ENCODE measurements at regions not wholly inside any gene's neighbourhood (a gene's known extent, or its start where the extent isn't known, plus 50 kb on each side); places are given as distances from the start of the nearest gene placed in this dataset.
"Not testable (repeated sequence)": the region's sequence is repeated elsewhere in the genome, so short reads cannot be mapped to it uniquely, and the experiment has no call there.

DNA sequence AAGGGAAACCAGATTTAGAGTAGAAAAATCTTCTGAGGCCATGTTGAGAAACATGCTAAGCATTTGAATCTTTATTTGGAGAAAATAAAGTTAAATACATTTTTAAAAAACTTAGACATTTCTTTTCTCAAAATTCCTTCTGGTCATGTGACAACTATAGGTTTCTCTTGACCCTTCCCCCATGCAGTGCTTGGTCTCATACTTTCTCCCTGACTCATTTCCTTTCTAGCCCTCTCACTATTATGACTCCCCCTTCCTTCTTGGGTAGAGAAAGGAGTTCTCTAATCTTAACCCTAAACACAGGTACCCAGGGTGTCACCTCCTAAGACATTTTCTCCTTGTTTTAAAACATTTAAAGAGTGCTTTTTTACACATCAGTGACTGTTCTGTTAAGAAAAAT is 179.5 kb upstream of the TMEM106B start:
- TF ChIP-seq, protein P1, sequence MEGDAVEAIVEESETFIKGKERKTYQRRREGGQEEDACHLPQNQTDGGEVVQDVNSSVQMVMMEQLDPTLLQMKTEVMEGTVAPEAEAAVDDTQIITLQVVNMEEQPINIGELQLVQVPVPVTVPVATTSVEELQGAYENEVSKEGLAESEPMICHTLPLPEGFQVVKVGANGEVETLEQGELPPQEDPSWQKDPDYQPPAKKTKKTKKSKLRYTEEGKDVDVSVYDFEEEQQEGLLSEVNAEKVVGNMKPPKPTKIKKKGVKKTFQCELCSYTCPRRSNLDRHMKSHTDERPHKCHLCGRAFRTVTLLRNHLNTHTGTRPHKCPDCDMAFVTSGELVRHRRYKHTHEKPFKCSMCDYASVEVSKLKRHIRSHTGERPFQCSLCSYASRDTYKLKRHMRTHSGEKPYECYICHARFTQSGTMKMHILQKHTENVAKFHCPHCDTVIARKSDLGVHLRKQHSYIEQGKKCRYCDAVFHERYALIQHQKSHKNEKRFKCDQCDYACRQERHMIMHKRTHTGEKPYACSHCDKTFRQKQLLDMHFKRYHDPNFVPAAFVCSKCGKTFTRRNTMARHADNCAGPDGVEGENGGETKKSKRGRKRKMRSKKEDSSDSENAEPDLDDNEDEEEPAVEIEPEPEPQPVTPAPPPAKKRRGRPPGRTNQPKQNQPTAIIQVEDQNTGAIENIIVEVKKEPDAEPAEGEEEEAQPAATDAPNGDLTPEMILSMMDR (IDR thresholded peaks at IDR 0.05; ENCODE audit: insufficient read depth, low read length) = no peak
- peak; percentile 28 for DNase-seq (ENCODE audit: low read depth)
- no peak overlapping the region for H3K4me3 ChIP-seq (ENCODE audit: low read depth, low read length)

DNA sequence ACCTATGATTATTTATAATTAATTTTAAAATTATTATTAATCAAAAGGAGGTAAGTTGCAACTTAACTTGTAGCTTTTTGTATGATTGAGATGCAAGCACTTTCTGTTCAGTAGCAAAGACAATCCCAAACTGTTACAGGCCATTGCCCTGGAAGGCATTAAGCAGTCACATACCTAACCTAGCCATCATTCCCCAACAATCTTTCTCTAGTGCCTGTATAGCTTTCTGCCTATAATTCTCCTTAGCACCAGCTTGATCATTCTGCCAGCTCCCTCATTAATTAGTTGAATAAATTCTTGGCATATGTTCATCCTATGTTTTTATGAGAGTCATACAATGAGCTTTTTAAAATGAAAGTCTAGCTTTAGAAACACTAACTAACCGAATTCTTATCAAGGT is 178.9 kb upstream of the TMEM106B start:
- DNase-seq (ENCODE audit: low read depth) = no peak
- H3K4me3 ChIP-seq (ENCODE audit: low read depth, low read length) = no peak overlapping the region
- TF ChIP-seq, protein P1 (IDR thresholded peaks at IDR 0.05; ENCODE audit: insufficient read depth, low read length) = no peak

DNA sequence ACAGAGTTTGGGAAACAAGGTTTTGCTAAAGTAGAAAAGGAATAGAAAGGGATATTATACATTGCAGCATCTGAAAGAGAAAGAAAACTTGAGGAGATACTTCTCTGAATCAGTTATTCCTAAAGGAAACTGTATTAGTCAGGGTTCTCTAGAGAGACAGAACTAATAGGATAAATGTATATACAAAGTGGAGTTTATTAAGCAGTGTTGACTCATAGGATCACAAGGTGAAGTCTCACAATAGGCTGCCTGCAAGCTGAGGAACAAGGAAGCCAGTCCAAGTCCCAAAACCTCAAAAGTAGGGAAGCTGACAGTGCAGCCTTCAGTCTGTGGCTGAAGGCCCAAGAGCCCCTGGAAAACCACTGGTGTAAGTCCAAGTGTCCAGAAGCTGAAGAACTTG is 167.6 kb upstream of the TMEM106B start:
- DNase-seq (ENCODE audit: low read depth) = peak; percentile 64
- H3K4me3 ChIP-seq (ENCODE audit: low read depth, low read length) = not testable (repeated sequence)

DNA sequence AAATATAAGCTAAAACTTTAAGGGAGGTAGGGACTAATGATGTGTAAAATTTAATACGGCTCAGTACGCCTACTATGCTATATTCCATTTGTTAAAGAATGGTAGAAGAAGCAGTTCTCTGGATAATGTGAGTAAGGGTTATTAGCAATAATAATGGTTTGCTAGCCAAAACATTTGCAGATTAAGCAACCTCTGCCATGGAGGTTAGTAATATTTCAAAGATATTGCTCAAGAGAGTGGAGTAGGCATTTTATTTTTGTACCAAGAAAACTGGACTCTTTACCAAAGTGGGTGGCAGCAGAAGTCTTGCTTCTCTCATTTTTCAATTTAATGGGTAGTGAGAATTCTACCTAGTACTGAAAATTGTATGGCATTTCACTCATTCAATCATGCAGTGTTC is 158.9 kb upstream of the TMEM106B start:
- no peak overlapping the region for H3K4me3 ChIP-seq (ENCODE audit: low read depth, low read length)
- TF ChIP-seq, protein P1 (IDR thresholded peaks at IDR 0.05; ENCODE audit: insufficient read depth, low read length) = no peak
- DNase-seq (ENCODE audit: low read depth) = no peak

DNA sequence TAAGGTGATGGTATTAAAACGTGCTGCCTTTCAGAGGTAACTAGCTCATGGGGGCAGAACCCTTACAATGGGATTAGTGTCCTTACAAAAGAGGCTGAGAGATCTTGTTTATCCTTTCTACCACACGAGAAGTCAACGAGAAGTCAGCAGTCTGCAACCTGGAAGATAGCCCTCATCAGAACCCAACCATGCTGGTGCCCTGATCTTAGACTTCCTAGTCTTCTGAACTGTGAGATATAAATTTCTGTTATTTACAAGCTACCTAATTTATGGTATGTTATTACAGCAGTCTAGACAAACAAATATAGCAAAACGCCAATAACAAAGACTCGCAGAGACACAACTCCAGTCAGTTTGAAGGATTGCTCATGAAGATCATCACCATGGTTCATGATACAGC is 157.5 kb upstream of the TMEM106B start:
- H3K4me3 ChIP-seq (ENCODE audit: low read depth, low read length) = no peak overlapping the region
- DNase-seq (ENCODE audit: low read depth) = no peak
- TF ChIP-seq, protein P1 (IDR thresholded peaks at IDR 0.05; ENCODE audit: insufficient read depth, low read length) = no peak

DNA sequence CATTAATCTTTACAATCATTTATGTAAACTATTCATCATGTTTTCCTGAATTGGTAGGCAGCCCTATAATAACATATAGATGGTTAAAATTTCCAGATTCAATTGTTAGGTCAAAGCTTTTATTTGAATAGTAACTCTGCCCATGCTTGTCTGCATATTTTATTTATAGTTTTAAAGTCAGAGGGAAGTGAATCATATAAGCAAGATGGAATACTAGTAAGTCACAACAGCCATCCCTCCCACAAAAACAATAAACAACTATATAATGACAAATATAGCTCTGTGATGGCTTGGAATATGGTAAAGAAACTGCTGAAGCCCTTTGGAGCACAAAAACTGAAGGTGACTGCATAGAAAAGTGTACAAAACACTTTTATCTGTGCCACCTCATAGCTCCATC is 156.3 kb upstream of the TMEM106B start:
- TF ChIP-seq, protein P1 (IDR thresholded peaks at IDR 0.05; ENCODE audit: insufficient read depth, low read length) = no peak
- no peak for DNase-seq (ENCODE audit: low read depth)

DNA sequence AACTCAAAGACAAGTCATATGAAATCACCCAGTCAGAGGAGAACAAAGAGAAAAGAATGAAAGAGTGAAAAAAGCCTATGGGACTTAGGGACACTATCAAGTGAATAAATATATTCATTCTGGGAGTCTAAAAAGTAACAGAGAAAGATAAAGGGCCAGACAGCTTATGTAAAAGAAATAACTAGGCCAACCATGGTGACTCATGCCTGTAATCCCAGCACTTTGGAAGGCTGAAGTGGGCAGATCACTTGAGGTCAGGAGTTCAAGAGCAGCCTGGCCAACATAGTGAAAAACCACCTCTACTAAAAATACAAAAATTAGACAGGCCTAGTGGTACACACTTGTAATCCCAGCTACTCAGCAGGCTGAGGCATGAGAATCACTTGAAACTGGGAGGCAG is 154.7 kb upstream of the TMEM106B start:
- TF ChIP-seq, protein P1 (IDR thresholded peaks at IDR 0.05; ENCODE audit: insufficient read depth, low read length) = no peak
- DNase-seq (ENCODE audit: low read depth) = peak; percentile 39
- H3K4me3 ChIP-seq (ENCODE audit: low read depth, low read length) = no peak overlapping the region

More for the DNA sequence above, 156.3 kb upstream of the TMEM106B start:
- no peak overlapping the region for H3K4me3 ChIP-seq (ENCODE audit: low read depth, low read length)
